GM12874 (cell line): ENCODE measurements at regions not wholly inside any gene's neighbourhood (a gene's known extent, or its start where the extent isn't known, plus 50 kb on each side); places are given as distances from the start of the nearest gene placed in this dataset.

Experiments used
- CTCF ChIP-seq: IDR thresholded peaks from 2 replicates; pipeline ENCODE4 v1.5.1; 2011; ENCODE audit warnings: low read depth, mild to moderate bottlenecking, control low read depth, low read length, moderate library complexity; ENCODE audit not compliant: insufficient read depth

GRCh38 chr12:111215881-111216280 is 153.0 kb downstream of the PHETA1 start:
- no peak for TF ChIP-seq CTCF

- no peak for TF ChIP-seq CTCF
Measured at GRCh38 chr12:111214401-111214800, 154.5 kb downstream of the PHETA1 start.

- TF ChIP-seq CTCF, result no peak
Measured at GRCh38 chr12:111213561-111213960, 155.3 kb downstream of the PHETA1 start.

- no peak for TF ChIP-seq CTCF
Measured at GRCh38 chr12:111212814-111213456, 156.0 kb downstream of the PHETA1 start.

GRCh38 chr12:111211910-111212757 is 156.8 kb downstream of the PHETA1 start:
- TF ChIP-seq CTCF, result no peak

GRCh38 chr12:111209811-111210210 is 159.1 kb downstream of the PHETA1 start:
- TF ChIP-seq CTCF, result no peak

- no peak for TF ChIP-seq CTCF
Measured at GRCh38 chr12:111207761-111208160, 161.1 kb downstream of the PHETA1 start.
